ENCODE measurements at regions not wholly inside any gene's neighbourhood (a gene's known extent, or its start where the extent isn't known, plus 50 kb on each side); places are given as distances from the start of the nearest gene placed in this dataset.

- TF ChIP-seq CREB1 (IDR thresholded peaks at IDR 0.05; ENCODE audit: low read depth) (no peak), STAT1 (conservative IDR thresholded peaks at IDR 0.05) (no peak), ESRRA (IDR thresholded peaks at IDR 0.05; ENCODE audit: low read length) (no peak), POLR2AphosphoS5 (IDR thresholded peaks at IDR 0.05; ENCODE audit: low read length) (no peak), EGR1 (IDR thresholded peaks at IDR 0.05; ENCODE audit: borderline replicate concordance in 1 of 2, low read depth in 2 of 2, low read length in 2 of 2) (no peak), REST (IDR thresholded peaks at IDR 0.05; ENCODE audit: low read depth, low read length) (no peak), NR2C1 (IDR thresholded peaks at IDR 0.05) (no peak), FOXK2 (IDR thresholded peaks at IDR 0.05) (no peak), CHD1 (IDR thresholded peaks at IDR 0.05; ENCODE audit: low read depth, low read length) (no peak)
- TF ChIP-seq, protein P1, sequence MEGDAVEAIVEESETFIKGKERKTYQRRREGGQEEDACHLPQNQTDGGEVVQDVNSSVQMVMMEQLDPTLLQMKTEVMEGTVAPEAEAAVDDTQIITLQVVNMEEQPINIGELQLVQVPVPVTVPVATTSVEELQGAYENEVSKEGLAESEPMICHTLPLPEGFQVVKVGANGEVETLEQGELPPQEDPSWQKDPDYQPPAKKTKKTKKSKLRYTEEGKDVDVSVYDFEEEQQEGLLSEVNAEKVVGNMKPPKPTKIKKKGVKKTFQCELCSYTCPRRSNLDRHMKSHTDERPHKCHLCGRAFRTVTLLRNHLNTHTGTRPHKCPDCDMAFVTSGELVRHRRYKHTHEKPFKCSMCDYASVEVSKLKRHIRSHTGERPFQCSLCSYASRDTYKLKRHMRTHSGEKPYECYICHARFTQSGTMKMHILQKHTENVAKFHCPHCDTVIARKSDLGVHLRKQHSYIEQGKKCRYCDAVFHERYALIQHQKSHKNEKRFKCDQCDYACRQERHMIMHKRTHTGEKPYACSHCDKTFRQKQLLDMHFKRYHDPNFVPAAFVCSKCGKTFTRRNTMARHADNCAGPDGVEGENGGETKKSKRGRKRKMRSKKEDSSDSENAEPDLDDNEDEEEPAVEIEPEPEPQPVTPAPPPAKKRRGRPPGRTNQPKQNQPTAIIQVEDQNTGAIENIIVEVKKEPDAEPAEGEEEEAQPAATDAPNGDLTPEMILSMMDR (IDR thresholded peaks at IDR 0.05 in 2 of 3, conservative IDR thresholded peaks at IDR 0.05 in 1 of 3; ENCODE audit: control insufficient read depth in 2 of 3, extremely low read depth in 1 of 3, insufficient read depth in 1 of 3, low read depth in 3 of 3, low read length in 3 of 3), result no peak
- TF ChIP-seq, protein P2, sequence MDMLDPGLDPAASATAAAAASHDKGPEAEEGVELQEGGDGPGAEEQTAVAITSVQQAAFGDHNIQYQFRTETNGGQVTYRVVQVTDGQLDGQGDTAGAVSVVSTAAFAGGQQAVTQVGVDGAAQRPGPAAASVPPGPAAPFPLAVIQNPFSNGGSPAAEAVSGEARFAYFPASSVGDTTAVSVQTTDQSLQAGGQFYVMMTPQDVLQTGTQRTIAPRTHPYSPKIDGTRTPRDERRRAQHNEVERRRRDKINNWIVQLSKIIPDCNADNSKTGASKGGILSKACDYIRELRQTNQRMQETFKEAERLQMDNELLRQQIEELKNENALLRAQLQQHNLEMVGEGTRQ (IDR thresholded peaks at IDR 0.05; ENCODE audit: borderline replicate concordance, low read depth, low read length), result no peak
These were observed 310.6 kb upstream of the MSX2 start for GRCh38 chr5:174413567-174414314.

All from GM12878 (cell line).